ENCODE measurements at regions not wholly inside any gene's neighbourhood (a gene's known extent, or its start where the extent isn't known, plus 50 kb on each side); places are given as distances from the start of the nearest gene placed in this dataset.
"Not testable (repeated sequence)": the region's sequence is repeated elsewhere in the genome, so short reads cannot be mapped to it uniquely, and the experiment has no call there.

DNA sequence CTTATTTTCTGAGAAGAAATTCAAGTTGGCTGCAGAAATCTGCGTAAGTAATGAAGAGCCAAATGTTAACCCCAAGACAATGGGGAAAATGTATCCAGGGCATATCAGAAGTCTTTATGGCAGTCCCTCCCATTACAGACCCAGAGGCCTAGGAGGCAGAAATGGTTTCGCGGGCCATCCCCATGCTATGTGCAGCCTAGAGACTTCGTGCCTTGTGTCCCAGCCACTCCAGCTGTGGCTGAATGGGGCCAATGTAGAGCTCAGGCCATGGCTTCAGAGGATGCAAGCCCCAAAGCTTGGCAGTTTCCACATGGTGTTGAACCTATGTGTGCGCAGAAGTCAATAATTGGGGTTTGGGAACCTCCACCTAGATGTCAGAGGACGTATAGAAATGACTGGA is 131.9 kb downstream of the GPR37 start:
- no peak for DNase-seq

DNA sequence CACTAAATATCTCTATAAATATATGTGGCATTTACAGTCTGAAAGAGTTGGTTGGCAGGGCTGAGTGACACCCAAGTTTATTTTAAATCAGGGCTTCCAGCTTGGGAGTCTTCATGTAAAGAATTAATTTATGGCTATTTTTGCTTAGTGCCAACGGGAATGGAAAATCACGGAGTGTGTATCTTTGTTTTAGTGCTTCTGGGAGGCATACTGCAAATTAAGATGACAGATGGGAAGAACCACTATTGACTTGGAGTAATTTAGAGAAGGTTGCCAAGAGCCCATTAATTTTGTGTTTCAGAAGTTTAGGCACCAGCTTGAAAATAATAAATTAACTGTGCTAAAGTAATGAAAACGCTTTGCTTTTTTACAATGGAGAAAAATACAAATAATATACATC is 135.2 kb downstream of the GPR37 start:
- DNase-seq: no peak

DNA sequence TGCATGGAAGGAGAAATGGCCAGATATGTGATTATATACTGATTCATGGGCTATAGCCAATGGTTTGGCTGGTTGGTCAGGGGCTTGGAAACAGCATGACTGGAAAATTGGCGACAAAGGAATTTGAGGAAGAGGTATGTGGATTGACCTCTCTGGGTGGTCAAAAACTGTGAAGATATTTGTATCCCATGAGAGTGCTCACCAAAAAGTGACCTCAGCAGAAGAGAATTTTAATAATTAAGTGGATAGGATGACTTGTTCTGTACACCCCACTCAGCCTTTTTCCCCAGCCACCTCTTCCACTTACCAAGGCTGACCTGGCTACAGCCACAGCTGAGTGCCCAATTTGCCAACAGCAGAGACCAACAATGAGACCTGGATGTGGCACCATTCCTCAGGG is 146.7 kb downstream of the GPR37 start:
- DNase-seq: no peak

DNA sequence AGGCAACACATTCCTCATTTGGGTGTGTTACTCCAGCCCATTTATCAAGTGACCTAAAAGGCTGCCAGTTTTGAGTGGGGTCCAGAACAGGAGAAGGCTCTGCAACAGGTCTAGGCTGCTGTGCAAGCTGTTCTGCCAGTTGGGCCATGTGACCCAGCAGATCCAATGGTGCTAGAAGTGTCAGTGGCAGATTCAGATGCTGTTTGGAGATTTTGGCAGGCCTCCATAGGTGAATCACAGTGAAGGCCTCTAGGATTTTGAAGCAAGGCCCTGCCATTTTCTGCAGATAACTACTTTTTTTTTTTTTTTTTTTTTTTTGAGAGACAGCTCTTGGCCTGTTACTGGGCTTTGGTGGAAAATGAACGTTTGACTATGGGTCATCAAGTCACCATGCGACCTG is 147.5 kb downstream of the GPR37 start:
- not testable (repeated sequence) for DNase-seq

DNA sequence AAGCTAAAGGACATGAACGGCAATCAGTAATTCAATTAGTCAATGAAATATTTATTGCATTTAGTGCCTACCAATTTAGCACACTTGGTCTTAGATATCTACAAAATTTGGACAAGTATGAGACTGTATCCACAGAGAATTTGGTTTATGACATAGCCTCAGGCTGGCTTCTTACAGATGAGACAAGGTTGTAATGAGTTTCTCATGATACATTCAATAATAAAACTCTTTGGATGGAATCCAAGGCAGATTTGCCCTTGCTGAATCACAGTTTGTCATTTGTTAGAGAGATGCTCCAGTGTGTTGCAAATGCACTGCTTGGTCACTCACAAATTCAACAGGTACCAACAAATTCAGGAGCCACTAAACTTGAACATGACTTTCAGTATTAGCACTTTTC is 162.5 kb downstream of the GPR37 start:
- no peak for DNase-seq

DNA sequence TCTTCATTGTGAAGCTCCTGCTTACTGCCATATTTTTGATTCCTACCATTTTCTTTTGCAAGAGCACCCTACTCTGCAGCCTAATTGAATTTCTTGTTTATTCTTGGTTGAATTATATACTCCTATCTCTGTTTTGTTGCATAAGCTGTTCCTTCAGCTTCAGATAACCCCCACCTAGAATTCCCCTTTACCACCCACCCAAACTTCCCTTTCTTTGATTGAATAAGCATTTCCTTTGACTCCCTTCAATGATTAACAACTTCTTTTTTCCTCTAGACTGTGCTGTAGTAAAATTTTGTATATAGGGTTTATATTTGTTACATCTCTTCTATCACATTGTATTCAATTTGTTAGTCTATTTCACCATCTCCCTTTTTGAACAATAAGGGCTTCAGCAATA is 168.1 kb downstream of the GPR37 start:
- no peak for DNase-seq

DNA sequence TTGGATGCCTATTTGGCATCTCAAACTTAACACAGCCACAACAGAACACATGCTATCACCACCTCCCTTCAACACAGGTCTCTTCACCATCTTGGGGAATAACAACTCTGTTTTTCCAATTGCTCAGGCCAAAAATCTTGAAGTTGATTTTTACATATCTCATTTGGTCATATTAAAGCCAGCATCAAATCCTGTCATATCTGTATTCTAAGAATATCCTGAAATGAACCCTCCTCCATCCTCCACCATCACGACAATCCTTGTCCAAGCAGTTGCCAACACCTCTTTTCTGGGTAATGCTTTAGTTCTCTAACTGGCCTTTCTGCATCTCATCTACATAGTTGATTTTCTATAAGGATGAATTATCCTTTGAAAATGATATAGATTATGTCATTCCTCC is 168.7 kb downstream of the GPR37 start:
- no peak for DNase-seq

DNA sequence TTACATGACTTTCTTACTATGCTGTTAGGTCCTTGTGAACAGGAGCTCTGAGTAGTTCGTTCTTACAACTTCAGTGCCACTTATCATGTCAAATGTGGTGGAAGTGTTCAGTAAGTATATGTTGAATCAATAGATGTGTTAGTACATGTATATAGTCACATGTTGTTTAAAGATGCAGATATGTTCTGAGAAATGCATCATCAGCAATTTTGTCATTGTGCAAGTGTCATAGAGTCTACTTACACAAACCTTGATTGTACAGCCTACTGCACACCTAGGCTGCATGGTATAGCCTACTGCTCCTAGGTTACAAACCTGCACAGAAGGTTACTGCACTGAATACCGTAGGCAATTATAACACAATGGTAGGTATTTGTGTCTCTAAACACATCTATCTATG is 174.8 kb downstream of the GPR37 start:
- DNase-seq: no peak

DNA sequence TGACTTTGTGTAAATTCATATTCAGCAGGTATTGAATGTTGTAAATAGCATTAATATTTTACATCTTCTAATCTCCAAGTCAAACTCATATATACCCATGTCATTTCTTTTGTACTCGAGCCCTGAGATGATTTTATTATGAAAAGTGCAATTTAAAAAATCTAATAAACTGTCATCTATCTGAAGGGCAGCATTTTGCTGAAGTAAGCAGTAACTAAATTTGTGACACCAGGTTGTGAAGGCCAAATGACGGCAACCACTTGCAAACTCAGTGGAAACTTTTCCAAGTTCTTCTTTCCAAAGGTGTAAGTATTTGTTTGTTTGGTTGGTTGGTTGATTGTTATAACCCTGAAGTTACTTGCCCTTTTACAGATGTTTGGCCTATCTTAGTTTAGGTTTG is 188.3 kb downstream of the GPR37 start:
- no peak for DNase-seq

DNA sequence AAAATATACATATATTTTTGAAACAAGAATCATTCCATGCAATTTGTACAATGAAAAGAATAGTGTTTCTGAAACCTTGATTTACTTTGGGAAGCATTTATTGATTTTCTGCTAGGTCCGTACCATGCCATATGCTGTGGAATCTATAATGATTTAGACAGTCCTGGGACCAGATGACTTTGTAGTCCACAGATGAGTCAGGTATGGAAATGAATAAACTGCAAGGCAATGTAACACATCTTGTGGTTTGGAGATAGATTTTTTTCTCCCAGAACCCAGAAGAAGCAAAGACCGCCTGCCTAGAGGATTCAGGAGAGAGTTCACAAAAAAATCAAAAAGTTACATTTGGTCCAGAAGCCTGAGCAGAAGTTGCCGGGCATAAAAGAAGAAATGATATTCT is 190.4 kb downstream of the GPR37 start:
- no peak for DNase-seq

DNA sequence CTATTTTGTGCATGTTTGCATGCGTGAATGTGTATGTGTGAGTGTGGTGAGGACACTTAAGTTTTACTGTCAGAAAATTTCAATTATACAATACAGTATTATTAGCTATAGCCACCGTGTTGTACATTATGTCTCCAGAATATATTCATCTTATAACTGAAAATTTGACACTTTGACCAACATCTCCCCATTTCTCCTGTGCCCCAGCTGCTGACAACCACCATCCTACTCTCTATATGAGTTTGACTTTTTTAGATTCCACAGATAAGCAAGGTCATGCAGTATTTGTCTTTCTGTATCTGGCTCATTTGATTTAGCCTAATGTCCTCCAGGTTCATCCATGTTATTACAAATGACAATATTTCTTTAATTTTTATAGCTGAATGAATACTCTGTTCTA is 195.0 kb downstream of the GPR37 start:
- DNase-seq: no peak

DNA sequence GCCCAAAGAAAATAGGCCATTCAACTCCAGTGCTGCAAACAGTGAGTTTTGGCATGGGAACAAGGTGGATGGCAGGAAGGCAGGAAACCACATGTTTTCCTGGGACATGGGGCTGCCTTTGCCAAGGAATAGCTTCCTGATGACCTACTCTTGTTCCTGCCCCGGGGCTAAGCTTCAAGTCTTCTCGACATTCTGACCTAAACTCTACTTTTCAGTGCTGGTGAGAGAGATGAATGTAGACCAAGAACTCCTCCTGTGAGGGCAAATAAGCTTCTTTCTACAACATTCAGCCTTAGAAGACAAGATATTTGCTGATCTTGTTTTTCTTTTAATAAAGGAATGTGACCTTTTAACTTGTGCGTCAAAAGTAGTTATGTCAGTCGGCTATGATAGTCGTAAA is 199.0 kb downstream of the GPR37 start:
- DNase-seq: no peak

DNA sequence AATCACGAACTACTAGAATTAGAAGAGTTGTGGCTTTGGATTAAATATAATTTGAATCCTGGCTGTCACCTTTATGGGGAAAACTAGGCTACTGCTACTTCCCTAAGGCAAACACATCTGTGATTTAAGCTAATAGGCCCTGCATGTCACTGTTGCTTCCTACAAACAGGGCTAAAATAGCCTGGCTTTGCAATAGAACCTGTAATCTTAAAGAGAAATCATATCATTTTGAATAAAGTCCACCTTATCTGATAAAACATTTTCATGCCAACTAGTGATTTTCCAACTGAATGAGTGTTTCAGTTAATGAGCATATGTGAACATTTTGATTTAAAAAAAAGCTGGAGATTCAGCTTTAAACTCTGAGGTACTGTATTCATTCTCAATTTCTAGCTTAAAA is 208.0 kb downstream of the GPR37 start:
- no peak for DNase-seq

DNA sequence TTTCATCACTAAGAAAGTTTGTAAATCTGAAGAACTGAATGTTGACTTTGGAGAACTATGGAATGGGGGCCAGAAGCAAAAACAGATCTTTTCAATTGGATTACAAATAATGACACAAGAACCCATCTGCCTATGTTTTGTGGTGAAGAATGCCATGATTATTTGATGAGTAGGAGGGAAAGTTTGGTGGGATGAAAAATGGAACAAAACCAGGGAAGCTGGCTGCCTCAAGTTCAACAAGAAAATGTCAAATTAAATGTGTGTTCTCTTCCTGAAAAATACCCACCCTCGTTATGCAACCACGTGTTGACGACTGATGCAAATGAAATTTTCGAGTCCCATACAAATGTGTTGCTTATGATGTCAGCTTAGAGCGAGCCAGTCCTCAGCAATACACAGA is 208.5 kb downstream of the GPR37 start:
- DNase-seq: no peak

DNA sequence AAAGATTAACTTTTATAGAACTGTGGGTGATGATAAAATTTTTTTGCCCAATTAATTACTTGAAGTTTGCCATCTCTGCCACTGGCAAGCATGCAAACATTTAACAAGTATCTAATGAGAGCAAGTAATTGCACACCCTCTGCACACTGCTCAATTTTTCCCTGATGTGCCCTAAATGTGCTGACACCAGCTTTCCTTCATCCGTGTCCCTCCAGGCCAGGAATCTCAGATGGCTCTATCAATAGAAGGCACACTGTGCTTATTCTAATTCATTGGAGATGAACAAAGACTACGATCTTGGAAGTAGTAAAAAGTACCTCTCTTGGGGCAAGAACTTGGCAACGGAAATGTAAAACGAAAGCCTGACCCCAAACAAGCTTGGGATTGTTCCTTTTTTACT is 212.1 kb downstream of the GPR37 start:
- no peak for DNase-seq

DNA sequence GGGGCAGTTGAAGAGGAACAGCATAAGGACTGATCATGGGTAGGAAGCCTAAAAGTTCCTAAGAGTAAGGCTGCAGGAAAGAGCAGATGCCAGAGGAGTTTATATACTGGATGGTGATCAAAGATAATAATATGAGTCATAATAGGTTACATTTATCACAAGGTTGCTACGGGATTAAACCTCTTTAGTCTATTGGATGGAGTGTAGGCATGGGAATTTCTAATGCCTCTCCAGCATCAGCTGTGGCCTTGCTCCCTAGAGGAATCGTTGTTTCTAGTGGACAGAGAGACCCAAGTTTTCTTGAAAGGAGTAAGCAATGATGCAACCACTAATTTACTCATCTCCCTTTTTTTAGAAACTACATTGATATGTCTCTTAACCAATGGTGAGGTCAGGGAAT is 213.4 kb downstream of the GPR37 start:
- DNase-seq: no peak

DNA sequence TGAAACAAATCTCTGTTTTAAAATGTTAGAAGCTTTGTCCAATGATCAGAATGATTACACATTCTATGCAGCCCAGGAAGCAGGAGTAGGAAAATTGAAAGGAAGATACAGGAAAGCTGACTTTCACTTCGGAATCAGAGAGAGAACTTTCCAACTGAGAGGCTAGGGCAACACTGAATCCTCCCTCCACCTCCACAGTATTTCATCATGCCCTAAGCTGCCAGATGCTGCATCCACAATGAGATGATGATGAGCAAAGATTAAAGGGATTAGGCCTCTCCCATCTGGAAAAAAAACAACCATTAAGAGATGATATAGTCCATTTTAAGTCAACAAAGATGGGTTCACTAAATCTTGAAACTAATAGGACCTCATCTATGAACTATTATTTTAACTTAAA is 215.6 kb downstream of the GPR37 start:
- no peak for DNase-seq

DNA sequence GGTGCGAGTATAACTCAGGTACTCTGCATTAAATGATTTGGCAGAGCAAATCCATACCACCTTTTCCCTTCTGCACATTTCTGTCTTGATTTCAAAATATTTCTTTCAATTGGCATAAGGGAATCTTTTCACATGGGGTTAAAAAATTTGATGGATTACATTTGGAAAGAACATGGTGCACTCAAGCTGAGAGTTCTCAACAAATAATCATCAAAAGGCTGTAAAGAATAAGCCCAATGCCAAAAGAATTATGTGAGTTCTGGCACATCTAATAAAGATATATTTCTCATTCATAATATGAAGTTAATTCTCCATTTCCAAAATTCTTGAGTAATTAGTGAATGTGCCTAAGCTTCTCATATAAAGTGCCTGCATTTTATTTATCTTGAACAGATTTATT is 223.1 kb downstream of the GPR37 start:
- DNase-seq: no peak

DNA sequence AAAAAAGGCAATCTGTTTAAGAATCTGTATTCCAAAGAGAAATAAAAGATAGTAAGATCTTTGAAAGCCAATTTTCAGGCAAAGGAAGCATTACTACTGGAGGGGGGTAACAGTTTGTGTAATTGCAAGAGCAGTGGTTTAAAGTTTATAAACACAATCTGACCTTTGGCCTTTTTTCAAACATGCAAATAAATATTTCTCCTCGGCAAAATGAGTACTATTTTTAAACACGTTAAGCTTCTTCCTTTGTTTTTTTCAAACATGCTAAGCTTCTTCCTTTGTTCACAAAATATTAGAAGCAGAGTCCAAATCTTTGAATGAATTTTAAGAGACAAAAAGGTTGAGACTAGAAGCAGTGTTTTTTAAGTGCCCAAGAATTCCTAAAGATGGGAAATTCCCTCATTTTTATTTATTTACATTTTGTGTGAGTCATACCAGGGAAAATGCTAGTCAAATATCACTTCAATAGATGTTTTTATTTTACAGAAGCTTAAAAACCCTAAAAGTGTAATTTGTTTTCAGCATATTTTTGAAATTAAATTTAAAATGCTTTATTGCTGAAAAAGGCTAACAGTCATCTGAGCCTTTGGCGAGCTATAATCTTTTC is 229.3 kb downstream of the GPR37 start:
- DNase-seq: no peak

DNA sequence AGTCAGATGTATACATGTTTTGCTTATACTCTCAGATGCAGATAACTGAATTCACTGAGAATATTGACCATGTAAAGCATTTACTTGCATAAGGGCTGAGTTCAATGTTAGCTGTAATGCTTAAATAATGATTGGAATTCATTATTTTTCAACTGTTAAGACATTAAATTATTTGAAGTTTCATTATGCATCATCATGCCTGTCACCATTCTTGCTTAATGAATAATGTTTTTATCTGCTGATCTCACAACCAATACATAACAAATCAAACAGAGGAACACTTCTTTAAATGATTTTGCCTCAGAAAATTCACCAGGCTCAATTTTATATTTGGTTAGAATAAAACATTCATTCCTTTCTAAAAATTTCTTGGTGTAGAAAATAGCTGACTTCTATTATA is 233.4 kb downstream of the GPR37 start:
- DNase-seq: no peak

DNA sequence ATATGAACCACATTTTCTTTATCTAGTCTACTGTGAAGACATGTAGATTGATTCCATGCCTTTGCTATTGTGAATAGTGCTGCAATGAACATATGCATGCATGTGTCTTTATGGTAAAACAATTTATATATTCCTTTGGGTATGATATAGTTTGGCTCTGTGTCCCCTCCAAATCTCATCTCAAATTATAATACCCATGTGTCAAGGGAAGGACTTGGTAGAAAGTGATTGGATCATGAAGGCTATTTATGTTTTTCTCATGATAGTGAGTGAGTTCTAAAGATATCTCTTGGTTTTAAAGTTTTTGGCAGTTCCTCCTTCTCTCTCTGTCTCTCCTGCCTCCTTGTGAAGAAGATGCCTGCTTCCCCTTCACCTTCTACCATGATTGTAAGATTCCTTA is 248.7 kb downstream of the GPR37 start:
- DNase-seq: no peak

DNA sequence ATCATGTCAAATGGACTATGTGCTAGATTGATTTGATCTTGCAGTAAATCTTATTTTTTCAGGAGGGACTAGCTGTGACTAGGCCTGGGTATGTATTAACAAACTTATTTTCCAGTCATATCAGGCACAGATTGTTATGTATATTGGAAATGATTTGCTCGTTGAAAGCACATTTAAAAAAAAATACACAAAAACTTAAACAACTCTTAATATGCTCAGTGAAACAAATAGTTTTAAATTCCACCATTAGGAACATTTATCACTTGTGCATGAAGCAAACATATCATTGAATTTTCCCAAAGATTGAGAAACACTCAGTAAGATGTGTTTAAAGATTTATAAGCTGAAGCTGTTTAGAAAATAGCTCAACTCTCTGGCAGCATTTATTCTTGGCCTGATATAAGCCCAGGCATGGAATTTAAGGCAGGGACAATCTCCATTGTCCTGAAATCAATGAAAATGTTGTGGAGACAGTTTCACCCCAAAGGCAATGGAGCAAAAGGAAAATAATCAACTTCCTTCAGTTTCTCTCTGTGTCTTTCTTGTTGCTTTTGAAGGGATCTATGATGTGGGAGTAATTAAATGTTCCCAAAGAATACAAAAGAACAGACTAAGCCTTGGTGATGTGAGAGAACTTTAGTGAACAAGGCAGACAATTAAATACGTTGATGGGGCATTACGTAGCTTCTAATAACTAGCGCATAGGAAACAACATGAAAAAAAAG is 250.3 kb downstream of the GPR37 start:
- DNase-seq: no peak

DNA sequence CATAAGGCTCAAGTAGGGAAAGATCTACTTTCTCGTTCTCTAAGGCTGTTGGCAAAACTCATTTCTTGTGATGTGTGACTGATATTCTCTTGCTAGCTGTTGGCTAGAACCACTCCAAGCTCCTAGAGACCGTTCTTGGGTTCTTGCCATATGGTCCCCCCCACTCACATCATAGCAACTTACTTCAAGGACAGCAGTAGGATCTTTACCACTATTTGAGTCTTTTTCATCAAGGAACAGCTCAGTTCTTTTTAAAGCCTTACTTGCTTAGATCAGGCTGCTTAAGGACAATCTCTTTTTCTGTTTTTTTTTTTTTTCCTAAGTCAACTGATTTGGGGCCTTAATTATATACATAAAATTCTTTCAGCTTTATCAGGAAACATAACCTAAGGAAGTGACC is 251.1 kb downstream of the GPR37 start:
- no peak for DNase-seq

DNA sequence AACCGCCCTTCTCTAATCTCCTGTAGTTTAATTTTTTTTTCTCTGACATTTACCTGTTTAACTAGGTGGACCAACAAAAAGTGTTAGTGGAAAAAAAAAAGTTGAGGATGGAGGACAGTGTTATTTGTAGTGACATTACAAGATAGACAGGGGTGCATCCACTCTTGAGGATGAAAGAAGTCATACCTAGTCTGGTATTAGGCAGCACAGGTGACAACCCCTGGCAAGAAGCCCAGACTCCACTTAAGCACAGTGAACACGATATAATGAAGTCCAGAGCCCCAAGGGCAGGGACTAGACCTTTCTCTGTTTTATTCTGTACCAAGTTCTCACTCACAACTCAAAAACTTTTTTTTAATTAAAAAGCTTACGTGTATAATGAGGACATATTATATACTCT is 268.4 kb downstream of the GPR37 start:
- DNase-seq: peak; percentile 82

DNA sequence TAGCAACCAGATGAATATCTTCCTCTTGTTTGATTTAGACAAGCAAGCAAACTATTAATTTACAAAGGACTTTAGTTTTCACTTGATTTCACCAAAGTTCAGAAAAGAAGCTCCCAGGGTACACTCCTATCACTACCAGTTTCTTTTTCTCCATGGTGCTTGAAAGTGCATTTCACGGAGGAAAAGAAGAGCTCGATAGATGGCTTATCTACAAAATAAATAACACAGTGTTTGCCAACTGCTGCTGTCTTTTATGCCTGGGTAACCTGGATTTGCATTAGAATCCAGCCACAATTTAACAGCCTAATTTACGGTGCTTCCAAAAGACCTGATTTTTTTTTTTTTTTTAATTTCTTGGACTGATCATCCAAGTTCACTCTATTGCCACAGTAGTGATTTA is 275.7 kb downstream of the GPR37 start:
- peak; percentile 14 for DNase-seq

All from NCI-H2029 treated with DMSO at 0.1 percent for 48 hours (cell line).